OCI-LY3 (cell line): ENCODE measurements at regions not wholly inside any gene's neighbourhood (a gene's known extent, or its start where the extent isn't known, plus 50 kb on each side); places are given as distances from the start of the nearest gene placed in this dataset.

Experiments
- CTCF ChIP-seq: fragments of 200-600, 300-600 bp; sonication (generic); IDR thresholded peaks from 2 replicates; pipeline ENCODE4 v1.5.1; 2014; ENCODE audit warnings: antibody characterized with exemption, low read length, low read depth
- EZH2phosphoT487 ChIP-seq: fragments of 200-600 bp; shearing (Covaris generic); IDR thresholded peaks from 2 replicates; pipeline ENCODE4 v1.6.1; 2018; ENCODE audit warnings: antibody characterized with exemption, mixed run types, low read depth

GRCh38 chr5:108660291-108660690 lies 87.4 kb upstream of the FER start:
- TF ChIP-seq CTCF (no peak), EZH2phosphoT487 (no peak)
